ENCODE measurements at regions not wholly inside any gene's neighbourhood (a gene's known extent, or its start where the extent isn't known, plus 50 kb on each side); places are given as distances from the start of the nearest gene placed in this dataset.

- TF ChIP-seq TSHZ2 (CRISPR knock-in tag; IDR thresholded peaks at IDR 0.05) (no peak), RARB (CRISPR knock-in tag; IDR thresholded peaks at IDR 0.05) (no peak), ZFP30 (CRISPR knock-in tag; IDR thresholded peaks at IDR 0.05) (no peak), PATZ1 (CRISPR knock-in tag; IDR thresholded peaks at IDR 0.05; ENCODE audit: borderline replicate concordance) (no peak), OSR1 (CRISPR knock-in tag; IDR thresholded peaks at IDR 0.05) (no peak), ARNTL (CRISPR knock-in tag; IDR thresholded peaks at IDR 0.05; ENCODE audit: borderline replicate concordance, low read depth) (no peak), BACH2 (CRISPR knock-in tag; IDR thresholded peaks at IDR 0.05; ENCODE audit: borderline replicate concordance) (no peak), SNAI2 (CRISPR knock-in tag; IDR thresholded peaks at IDR 0.05) (no peak)
Measured at GRCh38 chr2:238627899-238628298, 201.2 kb downstream of the ASB1 start.
